ENCODE measurements at regions not wholly inside any gene's neighbourhood (a gene's known extent, or its start where the extent isn't known, plus 50 kb on each side); places are given as distances from the start of the nearest gene placed in this dataset.

GRCh38 chr13:104823071-104823470 lies 1712.4 kb downstream of the EFNB2 start:
- Histone ChIP-seq H4K5ac (ENCODE audit: insufficient read length, low read depth, low read length) (no peak overlapping the region), H3K9ac (replicated peaks in 1 of 4; ENCODE audit: extremely low read depth in 1 of 4, low read depth in 3 of 4, low read length in 3 of 4) (no peak overlapping the region), H2BK15ac (ENCODE audit: low read length) (no peak overlapping the region), H3K79me2 (ENCODE audit: control insufficient read depth in 1 of 2, insufficient read depth in 2 of 2, low read length in 2 of 2) (no peaks in the 10 kb centered on the region), H4K20me1 (replicated peaks in 1 of 2; ENCODE audit: control insufficient read depth in 1 of 2, insufficient read depth in 2 of 2, low read length in 2 of 2) (no peaks in the 10 kb centered on the region), H3K14ac (ENCODE audit: insufficient read length) (no peak overlapping the region), H3K4me2 (ENCODE audit: insufficient read depth in 1 of 2, low read depth in 2 of 2, low read length in 2 of 2) (no peak overlapping the region), H3K79me1 (ENCODE audit: low read depth, low read length) (no peaks in the 10 kb centered on the region), H3K56ac (replicated peaks; ENCODE audit: insufficient read length, low read depth, low read length) (no peak overlapping the region), H2BK120ac (replicated peaks; ENCODE audit: low read depth, low read length) (no peak overlapping the region), H2AFZ (ENCODE audit: low read length) (no peak overlapping the region), H2AK5ac (ENCODE audit: low read depth, low read length) (no peak overlapping the region), H3K18ac (ENCODE audit: extremely low read depth, low read length) (no peak overlapping the region), H2BK20ac (ENCODE audit: low read length) (no peak overlapping the region), H3K36me3 (ENCODE audit: control insufficient read depth in 2 of 4, insufficient read depth in 4 of 4, low read length in 3 of 4) (no peaks in the 10 kb centered on the region), H3K23me2 (ENCODE audit: low read depth, low read length) (no peaks in the 10 kb centered on the region), H3K27ac (ENCODE audit: low read depth, low read length) (no peak overlapping the region), H3K4me1 (replicated peaks in 1 of 4; ENCODE audit: control insufficient read depth in 3 of 4, insufficient read depth in 4 of 4, low read length in 3 of 4) (no peaks in the 10 kb centered on the region), H4K8ac (ENCODE audit: extremely low read depth, insufficient read depth, low read length) (no peak overlapping the region), H2BK12ac (ENCODE audit: low read depth, low read length) (no peak overlapping the region), H3K4ac (replicated peaks; ENCODE audit: insufficient read length, low read depth, low read length) (no peak overlapping the region), H3K9me3 (ENCODE audit: insufficient read depth in 2 of 2, low read depth in 1 of 2, low read length in 1 of 2) (no peaks in the 10 kb centered on the region; a peak in 1 of 4 replicates), H2BK5ac (ENCODE audit: low read depth, low read length) (no peak overlapping the region), H3K27me3 (replicated peaks in 1 of 4; ENCODE audit: control insufficient read depth in 3 of 4, extremely low read depth in 1 of 4, insufficient read depth in 3 of 4, low read length in 3 of 4) (no peaks in the 10 kb centered on the region), H3K23ac (ENCODE audit: insufficient read length) (no peak overlapping the region), H3K4me3 (ENCODE audit: extremely low read depth in 1 of 4, insufficient read depth in 2 of 4, low read depth in 3 of 4, low read length in 4 of 4) (no peak overlapping the region), H4K91ac (replicated peaks; ENCODE audit: insufficient read length, low read length) (no peak overlapping the region)
- ChIA-PET POLR2A (ENCODE audit: partially characterized antibody) (no interaction called here), CTCF (ENCODE audit: partially characterized antibody) (no interaction called here)
- FAIRE-seq, result no peak
- 59% methylated on average over 3 of the region's 3 CpGs; no CpG with 5 or more reads in 1 of the 2 experiments for WGBS, 2 experiments (ENCODE audit: extremely low coverage in 1 of 2, insufficient coverage in 1 of 2, insufficient read length in 1 of 2, insufficient replicate concordance in 2 of 2, low coverage in 1 of 2, low lambda C conversion rate in 2 of 2, missing lambda C conversion rate in 1 of 2)
- no peak for DNase-seq (ENCODE audit: low read depth in 1 of 2, low spot score in 2 of 2)
- TF ChIP-seq GTF2F1 (IDR thresholded peaks at IDR 0.05; ENCODE audit: borderline replicate concordance, low read depth, low read length), result no peak
